Activated T-helper 1 cell treated with Interleukin-2 at 50 U/mL for 16 hours (primary cell): ENCODE measurements at regions not wholly inside any gene's neighbourhood (a gene's known extent, or its start where the extent isn't known, plus 50 kb on each side); places are given as distances from the start of the nearest gene placed in this dataset.

ENCODE experiments used
- DNase-seq: peaks from one replicate; pipeline ENCODE4 v3.0.0-alpha.2; 2020; ENCODE audit warnings: low read depth

- no peak for DNase-seq
Measured at GRCh38 chr2:196361606-196362326, 190.4 kb upstream of the STK17B start.

DNA sequence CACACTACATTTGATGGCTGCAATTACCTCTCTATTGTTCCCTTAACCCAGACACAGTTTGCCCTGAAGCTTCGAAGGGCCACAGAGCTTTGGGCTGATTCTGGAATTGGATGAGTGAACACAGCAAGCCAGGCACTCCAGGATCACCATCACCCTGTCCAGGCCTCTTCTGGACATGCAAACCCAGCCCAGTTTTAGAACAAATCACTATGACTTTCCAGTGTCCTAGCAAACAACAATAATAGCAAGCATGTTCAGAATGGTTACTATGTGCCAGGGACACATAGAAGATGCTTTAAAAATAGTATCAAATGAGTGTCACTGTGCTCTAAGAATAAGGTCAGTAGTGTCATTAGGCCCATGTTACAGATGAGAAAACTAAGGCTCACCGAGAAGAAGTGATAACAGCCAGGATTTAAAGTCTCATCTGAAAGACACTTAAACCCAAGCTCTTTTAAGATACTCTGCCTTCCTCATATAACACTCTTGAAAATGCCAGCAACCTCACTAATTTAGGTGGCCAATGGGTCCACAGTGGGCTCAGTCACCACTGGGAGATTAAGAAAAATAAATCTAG is 191.7 kb upstream of the STK17B start:
- no peak for DNase-seq

- DNase-seq = no peak
Measured at GRCh38 chr2:196365145-196365544, 193.8 kb upstream of the STK17B start.

DNA sequence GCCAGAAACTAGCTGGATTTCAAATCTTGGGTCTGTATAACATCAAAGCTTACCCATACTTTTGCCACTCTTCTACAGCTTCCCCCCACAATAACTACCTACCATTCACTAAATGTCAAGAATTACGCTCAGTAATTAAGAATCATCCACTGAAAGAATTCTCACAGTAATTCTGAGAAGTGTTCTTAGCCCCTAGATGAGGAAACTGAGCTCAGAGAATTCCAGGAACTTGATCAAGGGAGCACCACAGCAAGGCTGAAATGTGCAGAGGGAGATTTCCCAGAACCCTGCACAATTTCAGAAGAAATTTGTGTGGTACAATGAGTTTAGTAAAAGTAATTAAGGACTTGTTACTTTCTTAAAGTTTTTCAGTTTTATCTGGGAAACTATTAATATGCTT is 194.5 kb upstream of the STK17B start:
- no peak for DNase-seq

- no peak for DNase-seq
Measured at GRCh38 chr2:196367633-196368032, 196.3 kb upstream of the STK17B start.

- DNase-seq = no peak
Measured at GRCh38 chr2:196368546-196369225, 197.3 kb upstream of the STK17B start.

DNA sequence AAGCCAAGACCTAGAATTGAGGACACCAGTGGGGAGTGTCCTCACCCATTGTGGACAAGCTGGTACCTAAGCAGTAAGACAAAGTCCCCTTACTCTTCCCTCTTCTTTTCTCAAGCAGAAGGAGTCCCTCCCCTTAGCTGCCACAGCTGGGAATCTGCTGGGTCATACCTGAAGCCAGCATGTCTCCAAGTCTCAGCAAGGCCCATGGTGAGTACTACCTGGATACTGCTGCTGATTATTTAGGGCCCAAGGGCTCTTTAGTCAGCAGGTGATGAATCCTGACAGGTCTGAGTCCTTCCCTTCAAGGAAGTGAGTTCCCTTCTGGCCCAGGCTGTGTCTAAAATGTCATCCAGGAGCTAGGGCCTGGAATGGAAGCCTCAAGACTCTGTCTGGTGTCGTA is 198.6 kb upstream of the STK17B start:
- DNase-seq = no peak

- no peak for DNase-seq
Measured at GRCh38 chr2:196370381-196370780, 199.0 kb upstream of the STK17B start.

DNA sequence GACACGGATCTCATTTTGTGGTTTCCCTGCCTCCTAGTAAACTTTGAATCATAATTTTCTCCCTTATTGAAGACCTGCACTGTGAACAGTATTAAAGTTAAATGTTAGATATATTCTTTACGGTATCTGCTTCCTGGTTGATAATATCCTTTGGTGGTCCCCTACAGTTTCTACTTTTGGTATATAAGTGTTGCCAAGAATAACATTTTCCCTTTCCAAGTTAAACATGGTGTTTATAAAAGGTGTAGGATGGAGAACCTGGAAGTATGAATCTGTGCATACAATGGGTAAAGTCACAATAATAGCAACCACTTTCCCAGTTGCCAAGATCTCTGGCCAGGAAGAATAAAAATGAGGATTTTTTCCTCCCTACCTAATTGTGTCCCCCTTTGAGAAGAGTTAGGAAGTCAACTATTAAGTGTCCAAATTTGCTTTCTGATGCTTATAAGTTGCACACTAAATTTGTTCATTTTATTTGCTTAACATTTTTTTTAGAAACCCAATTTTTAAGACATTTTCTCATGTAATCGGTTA is 201.0 kb upstream of the STK17B start:
- no peak for DNase-seq

GRCh38 chr2:196372811-196373664 is 201.7 kb upstream of the STK17B start:
- DNase-seq = no peak

DNA sequence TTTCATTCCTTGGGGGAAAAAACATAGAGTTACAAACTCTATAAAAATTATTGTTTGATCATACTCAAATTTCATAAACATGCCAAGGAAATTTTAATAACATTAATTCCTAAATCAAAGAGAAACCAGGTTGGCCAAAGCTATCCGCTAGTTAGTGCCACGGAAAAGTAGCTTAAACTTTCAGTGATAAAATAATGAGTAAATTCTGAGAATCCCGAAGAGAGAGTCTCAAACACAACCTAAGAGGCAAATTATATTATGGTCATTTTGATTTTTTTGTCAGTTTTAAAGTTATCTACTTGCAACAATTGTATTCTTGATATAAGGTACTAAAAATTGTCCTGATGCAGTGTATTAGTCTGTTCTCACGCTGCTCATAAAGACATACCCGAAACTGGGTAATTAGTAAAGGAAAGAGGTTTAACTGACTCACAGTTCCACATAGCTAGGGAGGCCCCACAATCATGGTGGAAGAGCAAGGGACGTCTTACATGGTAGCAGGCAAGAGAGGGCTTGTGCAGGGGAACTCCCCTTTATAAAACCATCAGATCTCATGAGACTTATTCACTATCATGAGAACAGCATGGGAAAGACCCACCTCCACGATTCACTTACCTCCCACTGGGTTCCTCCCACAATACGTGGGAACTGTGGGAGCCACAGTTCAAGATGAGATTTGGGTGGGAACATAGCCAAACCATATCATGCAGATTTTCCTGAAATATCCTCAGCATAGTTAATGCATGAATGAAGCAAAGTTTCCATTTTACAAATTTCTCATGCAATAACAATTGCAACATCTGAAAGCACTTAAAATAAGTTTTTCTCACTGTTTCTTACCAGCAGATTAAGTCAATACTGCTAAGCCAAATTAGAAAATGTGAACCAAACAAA is 205.9 kb upstream of the STK17B start:
- no peak for DNase-seq

- no peak for DNase-seq
Measured at GRCh38 chr2:196379600-196379999, 208.2 kb upstream of the STK17B start.

DNA sequence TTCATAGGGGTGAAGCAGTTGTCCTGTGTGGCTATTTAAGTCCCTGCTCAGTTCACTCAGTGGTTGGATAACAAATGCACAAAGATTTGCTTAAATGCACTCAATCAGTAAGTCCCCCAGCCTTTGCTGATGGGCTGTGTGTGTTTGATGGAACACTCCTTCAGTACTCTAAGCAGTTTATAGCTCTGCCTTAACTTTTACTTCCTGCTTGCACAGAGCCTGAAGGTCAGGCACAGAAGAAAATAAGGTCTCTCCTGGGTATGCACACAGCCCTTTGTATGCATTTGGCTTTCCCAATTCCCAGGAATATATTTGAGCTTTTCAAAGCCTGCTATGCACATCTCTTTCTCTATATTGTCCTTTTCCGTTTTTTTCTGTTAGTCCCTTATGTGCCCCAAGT is 208.7 kb upstream of the STK17B start:
- DNase-seq = no peak

- no peak for DNase-seq
Measured at GRCh38 chr2:196380575-196380974, 209.2 kb upstream of the STK17B start.

DNA sequence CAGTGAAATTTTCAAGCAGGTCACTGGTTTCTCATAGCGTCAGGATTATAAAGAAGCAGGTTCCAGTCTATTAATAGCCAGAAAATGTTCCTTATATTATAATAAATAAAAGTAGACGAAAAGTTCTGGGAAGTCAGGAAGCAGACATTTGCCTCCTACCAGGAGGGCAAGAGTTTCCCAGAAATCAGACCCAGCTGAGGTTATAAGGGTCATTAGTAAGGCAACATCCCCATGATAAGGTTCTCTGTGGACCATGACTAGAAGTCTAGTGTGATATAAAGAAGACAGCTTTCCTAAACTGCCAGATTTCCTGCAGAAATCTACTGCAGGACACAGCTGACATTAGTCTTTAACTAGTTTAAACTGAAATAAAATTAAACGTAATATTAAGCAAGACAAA is 210.1 kb upstream of the STK17B start:
- no peak for DNase-seq

- DNase-seq = no peak
Measured at GRCh38 chr2:196383799-196384198, 212.4 kb upstream of the STK17B start.

- no peak for DNase-seq
Measured at GRCh38 chr2:196384729-196385128, 213.4 kb upstream of the STK17B start.

- no peak for DNase-seq
Measured at GRCh38 chr2:196389670-196390069, 218.3 kb upstream of the STK17B start.

DNA sequence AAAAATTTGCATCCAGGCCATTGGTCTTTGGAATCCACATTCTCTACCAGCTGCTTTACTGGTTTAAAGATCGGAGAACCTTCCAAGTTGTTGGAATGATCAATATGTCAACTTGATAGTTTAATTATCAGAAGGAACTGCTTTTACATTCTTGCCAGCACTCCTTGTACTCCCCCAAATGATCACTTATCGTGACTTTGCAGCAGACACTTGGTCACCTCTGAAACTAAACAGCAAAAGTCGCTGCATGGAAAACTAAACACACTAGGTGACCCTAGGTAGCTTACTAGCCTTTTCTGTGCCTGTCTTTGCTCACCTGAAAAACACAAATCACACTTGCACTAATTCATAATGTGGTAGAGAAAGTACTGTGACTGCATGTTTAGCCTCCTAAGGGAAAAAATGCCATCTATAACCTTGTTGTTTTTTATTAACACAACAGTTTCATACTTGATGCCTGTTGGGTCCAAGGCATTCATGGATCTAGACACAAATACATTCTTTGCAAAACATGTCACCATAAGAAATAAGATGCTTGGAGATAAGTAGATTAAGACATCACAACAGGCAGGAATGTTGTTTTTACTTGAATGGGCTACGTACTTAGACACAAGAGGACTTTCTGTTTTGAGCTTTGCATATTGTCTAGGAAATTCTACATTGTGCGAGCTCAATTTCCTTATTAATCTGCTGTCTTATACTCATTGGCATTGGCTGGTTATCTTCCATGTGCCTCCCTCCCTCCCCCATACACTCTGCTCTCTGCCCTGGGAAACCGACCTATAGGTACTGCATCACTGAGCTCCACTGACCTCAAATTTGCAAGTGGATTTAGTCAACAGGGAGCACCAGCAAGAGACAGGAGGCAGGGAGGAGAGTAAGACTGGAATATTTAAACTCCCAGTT is 219.1 kb upstream of the STK17B start:
- no peak for DNase-seq

GRCh38 chr2:196391149-196391479 is 219.7 kb upstream of the STK17B start:
- no peak for DNase-seq
